HG03025 (cell line): ENCODE measurements at regions not wholly inside any gene's neighbourhood (a gene's known extent, or its start where the extent isn't known, plus 50 kb on each side); places are given as distances from the start of the nearest gene placed in this dataset.

Experiments
- ATAC-seq: cut with Tn5 transposase; IDR thresholded peaks from one replicate; pipeline ENCODE4 v1.9.1; 2021; ENCODE audit warnings: mild to moderate bottlenecking, moderate library complexity; ENCODE audit not compliant: unreplicated experiment, low FRiP score

DNA sequence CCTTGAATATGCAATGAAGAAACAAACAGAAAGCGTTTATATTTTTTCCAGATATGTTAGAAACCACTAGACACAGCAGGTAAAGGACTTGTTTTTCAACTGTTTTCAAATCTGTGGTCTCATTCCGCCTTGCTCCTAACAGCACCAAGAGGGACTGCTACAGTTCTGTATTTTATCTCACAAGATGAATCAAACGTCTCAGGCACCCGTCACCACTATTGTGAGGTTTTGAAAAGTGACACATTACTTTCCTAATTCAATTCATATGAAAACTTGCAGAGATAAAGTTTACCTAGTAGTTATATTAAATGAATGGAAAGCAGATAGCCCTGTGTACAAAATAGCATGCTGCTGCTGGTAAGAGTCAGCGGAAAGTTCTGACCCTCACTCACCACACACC is 386.3 kb downstream of the ETS1 start:
- ATAC-seq, result no peak

GRCh38 chr11:128200467-128200866 is 386.9 kb downstream of the ETS1 start:
- ATAC-seq, result no peak

GRCh38 chr11:128198216-128198772 is 389.1 kb downstream of the ETS1 start:
- no peak for ATAC-seq

DNA sequence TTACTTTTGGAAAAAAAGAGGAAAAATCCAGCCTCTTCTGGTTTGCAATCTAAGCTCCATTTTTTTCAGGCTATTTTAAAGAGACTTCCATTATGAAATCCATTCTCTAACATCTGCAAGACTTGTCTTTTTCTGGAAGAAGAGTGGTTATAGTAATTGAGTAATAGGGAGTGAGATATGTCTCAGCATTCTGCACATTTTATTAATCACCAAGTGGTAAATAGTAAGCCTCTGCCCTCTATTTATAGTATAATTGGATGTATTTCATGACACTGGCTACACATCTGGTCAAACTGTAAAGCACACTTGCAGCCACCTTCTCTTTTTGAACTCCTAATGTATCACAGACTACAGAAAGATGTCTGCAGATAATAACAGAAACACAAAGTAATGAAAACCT is 391.1 kb downstream of the ETS1 start:
- no peak for ATAC-seq

DNA sequence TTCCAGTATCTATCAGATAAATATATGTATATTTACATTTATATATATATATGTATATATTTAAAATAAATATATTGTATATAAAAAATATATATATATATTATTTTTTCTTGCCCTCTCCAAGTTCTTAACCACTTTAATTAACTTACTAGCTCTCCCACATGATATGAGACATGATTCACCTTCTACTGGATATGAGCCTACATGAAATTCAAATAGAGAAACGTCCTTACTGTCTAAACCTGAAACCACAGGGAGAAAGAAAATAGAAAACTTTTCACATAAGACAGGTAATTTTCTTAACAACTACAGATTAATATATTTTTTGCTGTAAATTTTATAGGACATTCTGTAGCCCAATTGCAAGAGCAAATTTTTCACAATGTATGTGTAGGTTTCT is 391.6 kb downstream of the ETS1 start:
- ATAC-seq, result no peak

DNA sequence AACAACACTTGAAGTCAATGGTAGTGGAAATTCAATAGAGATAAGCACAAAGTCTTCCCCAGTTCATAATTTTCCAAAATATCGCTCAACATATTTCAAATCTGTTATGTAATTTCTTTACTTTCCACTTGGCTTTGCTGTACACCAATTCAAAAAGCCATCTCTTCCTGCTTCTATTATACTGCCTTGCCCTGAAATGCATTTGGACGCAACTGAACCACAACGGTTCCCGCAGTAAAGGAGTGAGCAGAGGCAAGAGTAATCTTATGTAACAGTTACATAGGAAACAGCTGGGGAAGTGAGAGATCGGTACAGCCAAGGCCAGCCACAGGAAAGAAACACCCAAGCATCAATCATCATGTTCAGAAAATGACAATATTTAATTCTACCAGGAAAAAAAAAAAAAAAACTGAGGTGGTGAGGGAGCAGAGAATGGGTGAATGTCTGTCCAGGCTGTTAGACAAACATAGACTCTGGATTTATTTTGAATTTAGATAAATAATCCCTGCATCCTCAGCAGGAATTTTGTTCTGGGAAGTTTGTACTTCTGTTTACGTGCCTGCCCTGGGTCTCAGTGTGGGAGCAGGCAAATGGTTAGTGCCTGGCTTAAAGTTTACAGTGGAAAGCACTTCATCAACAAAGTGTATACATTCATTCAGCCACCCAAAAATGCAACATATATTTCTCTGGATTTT is 392.2 kb downstream of the ETS1 start:
- no peak for ATAC-seq

GRCh38 chr11:128194216-128194615 is 393.1 kb downstream of the ETS1 start:
- ATAC-seq, result no peak

DNA sequence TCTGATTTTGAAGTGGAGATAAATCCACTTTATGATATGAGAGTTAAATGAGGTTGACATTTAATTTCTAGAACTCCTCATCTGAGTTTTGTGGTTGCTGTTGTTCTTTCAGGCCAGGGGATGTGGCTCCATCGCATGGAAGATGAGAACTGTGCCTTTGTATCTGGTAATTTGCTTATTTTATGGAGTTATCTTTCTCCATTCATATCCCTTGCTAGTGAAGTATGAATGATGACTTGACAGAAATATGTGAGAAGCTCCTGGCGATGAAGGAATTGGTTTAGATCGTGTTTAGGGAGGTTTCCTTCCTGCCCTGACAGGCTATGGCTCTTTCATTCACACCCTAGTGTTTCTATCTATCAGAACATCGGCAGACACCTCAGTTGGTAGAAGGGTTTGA is 393.7 kb downstream of the ETS1 start:
- ATAC-seq, result no peak

GRCh38 chr11:128190312-128190711 is 397.0 kb downstream of the ETS1 start:
- no peak for ATAC-seq

DNA sequence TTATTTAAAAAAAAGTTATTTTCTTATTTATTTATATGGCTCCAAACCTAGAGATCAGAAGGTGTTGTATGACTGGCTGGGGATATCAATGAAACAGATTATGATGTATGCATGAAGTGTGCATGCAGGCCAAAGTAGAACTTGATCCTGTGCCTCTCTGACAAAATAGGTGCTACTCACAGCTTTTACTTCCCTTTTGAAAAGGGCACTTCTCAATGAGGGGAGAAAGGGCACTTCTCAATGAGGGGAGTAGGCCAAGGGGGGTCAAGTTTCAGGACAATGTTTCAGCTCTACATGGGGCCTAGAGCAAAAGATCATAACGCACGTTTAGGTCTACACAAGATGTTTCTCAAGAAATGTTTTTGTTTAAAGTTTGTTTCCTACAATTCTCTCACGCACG is 397.5 kb downstream of the ETS1 start:
- ATAC-seq, result no peak

GRCh38 chr11:128188346-128189004 is 398.9 kb downstream of the ETS1 start:
- no peak for ATAC-seq

GRCh38 chr11:128187835-128188234 is 399.5 kb downstream of the ETS1 start:
- ATAC-seq, result no peak

DNA sequence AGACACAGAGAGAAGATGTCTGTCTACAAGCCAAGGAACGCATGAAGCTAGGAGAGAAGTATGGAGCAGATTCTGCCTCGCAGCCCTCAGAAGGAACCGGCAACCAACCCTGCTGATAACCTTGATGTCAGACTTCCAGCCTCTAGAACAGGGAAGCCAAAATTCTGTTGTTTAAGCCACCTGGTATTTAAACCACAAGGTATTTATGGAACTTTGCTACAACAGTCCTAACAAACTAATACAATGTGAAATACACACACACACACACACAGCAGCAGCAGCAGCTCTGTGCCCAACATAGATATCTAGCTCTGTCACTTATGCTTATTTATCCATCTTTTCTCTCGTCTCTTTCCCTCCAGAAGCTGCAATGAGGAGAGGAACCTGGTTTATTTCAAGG is 400.0 kb downstream of the ETS1 start:
- ATAC-seq, result no peak

DNA sequence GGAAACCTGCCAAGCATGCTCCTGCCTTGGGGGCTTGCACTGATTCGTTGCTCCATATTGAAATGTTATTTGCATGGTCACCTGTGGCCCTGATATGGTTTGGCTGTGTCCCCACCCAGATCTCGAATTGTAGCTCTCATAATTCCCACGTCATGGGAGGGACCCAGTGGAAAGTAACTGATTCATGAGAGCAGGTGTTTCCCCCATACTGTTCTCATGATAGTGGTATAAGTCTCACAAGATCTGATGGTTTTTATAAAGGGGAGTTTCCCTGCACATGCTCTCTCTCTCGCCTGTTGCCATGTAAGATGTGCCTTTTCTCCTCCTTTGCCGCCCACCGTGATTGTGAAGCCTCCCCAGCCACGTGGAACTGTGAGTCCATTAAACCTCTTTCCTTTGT is 402.4 kb downstream of the ETS1 start:
- no peak for ATAC-seq

GRCh38 chr11:128182844-128183243 is 404.5 kb downstream of the ETS1 start:
- no peak for ATAC-seq

- no peak for ATAC-seq
These were observed 405.4 kb downstream of the ETS1 start for GRCh38 chr11:128181984-128182383.

GRCh38 chr11:128181088-128181480 is 406.3 kb downstream of the ETS1 start:
- no peak for ATAC-seq

GRCh38 chr11:128180441-128181087 is 406.8 kb downstream of the ETS1 start:
- no peak for ATAC-seq

DNA sequence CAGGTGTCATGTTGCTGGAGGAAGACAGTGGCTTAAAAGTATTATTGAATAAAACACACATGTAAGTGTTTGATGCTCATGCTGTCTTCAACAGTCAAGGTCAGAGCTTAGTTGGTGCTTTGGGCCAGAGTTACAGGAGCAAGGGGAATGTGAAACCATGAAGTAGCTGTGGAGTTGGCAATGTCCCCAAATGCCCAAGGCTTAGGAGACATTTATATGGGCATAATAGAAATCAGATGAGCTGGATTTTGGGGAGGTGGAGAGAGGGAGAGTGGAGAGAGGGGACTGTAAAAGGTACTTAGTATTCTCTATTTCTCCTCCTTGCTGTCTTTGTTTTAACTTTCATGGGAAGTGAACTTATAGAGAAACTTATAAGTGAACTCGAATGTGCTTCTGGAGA is 407.8 kb downstream of the ETS1 start:
- ATAC-seq, result no peak

DNA sequence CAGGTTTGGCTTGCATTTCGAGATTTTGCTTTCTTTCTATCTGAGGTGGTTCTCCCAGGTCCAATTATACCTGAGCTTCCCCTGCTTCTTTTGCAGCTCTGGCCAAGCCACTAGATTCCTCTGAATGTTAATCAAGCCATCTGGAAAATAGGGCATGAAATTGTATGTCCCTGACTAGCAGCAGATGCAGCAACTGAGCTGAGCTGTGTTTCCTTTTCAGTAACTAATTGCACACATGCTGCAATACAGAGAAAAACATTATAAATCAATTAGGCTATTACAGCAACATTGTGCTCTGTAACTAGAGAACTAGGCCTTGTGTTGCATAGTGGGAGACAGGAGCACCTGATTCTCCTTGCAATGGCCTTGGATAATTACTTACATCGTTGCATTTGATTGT is 408.3 kb downstream of the ETS1 start:
- ATAC-seq, result no peak

DNA sequence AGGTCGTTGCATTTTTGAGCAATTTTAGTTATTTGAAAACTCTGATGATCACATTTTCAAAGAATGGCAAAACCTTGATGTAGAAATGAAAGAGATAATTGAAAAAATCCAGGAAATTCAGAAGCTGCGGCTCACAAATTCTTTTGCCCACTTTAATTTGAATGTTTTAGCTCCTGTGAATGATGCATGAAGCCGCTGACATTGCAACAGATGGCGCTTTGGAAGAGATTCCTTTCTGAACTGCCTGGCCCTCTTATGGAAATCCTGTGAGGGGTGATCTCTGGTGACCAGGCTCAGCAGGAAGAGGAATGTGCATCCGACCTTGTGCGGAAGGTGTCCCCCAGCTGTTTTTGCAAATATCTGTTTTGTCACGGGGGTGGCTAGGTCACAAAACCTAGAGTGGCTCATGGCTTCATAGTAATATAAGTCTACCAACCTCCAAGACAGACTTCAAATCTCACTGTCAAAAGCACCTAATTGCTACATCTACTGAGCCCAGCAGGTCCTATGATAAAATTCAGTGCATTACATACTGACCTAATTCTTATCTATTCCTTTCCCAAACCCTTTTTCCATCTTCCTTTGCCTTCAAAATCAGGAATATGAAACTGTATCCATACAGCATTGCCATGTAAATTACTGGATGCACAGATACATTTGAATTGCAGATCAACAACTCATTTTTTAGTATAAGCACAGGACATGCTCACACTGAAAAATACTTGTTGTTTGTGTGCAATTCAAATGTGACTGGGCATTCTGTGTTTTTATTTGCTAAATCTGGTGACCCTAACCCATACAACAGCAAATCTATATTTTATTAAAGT is 412.7 kb downstream of the ETS1 start:
- ATAC-seq, result no peak
